HG03095 (cell line): ENCODE measurements at regions not wholly inside any gene's neighbourhood (a gene's known extent, or its start where the extent isn't known, plus 50 kb on each side); places are given as distances from the start of the nearest gene placed in this dataset.
A peak's percentile ranks its signal among the peaks of the same experiment; 100 is the strongest.
"Not testable (repeated sequence)": the region's sequence is repeated elsewhere in the genome, so short reads cannot be mapped to it uniquely, and the experiment has no call there.

ENCODE experiments used
- ATAC-seq: cut with Tn5 transposase; IDR thresholded peaks from one replicate; pipeline ENCODE4 v1.9.1; 2021; ENCODE audit warnings: moderate library complexity; ENCODE audit not compliant: unreplicated experiment

- ATAC-seq = no peak
These were observed 75.0 kb downstream of the TMEM237 start for GRCh38 chr2:201568217-201568820.

GRCh38 chr2:201559067-201559710 lies 84.1 kb downstream of the TMEM237 start:
- no peak for ATAC-seq

GRCh38 chr2:201558665-201559064 lies 84.6 kb downstream of the TMEM237 start:
- ATAC-seq = no peak

DNA sequence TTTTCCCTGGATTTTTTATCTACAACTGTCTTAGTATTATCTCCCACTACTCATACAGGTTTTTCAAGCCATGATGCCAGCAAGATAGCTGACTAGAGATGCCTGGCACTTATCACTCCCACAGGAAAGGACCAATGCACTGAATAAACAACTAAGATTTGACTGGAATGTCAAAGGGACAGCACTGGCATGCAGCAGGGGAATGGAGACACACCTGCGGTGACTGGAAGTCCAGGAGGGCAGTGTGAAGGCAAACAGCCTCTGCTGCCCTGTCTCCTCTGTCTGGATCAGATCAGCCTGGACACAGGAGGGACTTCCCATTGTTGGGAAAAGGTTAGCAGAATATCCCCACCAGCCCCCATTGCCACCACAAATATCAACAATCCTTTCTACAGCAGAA lies 85.1 kb downstream of the TMEM237 start:
- no peak for ATAC-seq

DNA sequence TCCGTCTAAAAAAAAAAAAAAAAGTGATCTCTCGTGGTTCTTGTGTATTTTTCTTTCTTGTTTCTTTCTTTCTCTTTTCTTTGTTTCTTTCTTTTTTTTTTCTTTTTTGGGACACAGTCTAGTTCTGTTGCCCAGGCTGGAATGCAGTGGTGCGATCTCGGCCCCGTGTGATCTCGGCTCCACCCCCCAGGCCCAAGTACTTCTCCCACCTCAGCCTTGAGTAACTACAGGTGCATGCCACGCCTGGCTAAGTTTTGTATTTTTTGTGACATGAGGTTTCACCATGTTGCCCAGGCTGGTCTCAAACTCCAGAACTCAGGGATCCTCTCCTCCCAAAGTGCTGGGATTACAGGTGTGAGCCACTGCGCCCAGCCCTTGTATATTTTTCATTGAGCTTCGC lies 91.4 kb downstream of the TMEM237 start:
- no peak for ATAC-seq

GRCh38 chr2:201546576-201546975 lies 95.0 kb downstream of the STRADB start:
- no peak for ATAC-seq

DNA sequence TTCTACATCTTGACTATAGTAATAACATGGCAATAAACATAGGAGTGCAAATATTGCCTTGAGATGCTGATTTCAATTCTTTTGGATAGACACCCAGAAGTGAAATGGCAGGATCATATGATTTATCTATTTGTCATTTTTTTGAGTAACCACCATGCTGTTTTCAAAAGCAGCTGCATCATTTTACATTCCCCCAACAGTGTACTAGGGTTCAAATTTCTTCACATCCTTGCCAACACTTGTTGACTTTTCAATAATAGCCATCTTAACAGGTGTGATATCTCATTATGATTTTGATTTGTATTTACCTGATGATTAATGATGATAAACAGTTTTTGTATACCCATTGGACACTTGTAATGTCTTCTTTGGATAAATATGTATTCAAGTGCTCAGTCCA lies 90.8 kb downstream of the STRADB start:
- ATAC-seq = no peak

DNA sequence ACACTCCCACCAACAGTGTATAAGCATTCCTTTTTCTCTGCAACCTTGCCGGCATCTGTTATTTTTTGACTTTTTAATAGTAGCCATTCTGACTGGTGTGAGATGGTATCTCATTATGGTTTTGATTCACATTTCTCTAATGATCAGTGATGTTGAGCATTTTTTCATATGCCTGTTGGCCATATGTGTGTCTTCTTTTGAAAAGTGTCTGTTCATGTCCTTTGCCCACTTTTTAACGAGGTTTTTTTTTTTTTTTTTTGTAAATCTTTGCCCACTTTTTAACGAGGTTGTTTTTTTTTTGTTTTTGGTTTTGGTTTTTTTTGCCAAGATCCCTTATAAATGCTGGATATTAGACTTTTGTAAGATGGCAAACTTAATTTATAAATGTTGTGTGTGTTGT lies 87.7 kb downstream of the STRADB start:
- ATAC-seq = not testable (repeated sequence)

GRCh38 chr2:201538025-201538424 lies 86.5 kb downstream of the STRADB start:
- ATAC-seq = no peak

- ATAC-seq = no peak
These were observed 85.2 kb downstream of the STRADB start for GRCh38 chr2:201536754-201537153.

GRCh38 chr2:201536046-201536445 lies 84.5 kb downstream of the STRADB start:
- ATAC-seq = no peak

DNA sequence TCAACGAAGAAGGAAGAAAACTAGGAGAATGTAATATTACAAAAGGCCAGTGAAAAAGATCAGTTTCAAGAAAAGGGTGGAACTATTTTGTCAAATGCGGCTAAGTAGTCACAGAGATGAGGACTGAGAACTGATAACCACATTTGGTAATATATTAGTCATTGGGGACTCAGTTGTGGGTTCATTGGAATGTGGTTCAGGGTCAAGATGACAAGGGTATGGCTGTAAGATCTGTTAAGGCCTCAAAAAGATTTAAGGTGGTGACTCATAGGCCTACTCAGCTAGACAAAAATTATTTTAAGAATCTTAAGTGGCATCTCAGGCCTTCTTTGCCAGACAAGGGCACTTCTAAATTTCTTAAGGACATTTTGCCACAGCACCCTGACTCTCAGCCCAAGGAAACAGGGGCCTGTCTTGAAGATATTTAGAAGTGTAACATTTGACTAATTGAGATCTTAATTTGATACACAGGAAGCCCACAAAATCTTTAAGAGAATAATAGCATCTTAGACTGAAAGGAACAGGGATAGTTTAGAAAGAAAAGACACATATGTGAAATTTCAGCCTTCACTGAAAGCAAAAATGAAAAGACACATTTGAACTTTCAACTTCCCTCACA lies 81.3 kb downstream of the STRADB start:
- peak; percentile 90 for ATAC-seq
